ENCODE measurements at regions not wholly inside any gene's neighbourhood (a gene's known extent, or its start where the extent isn't known, plus 50 kb on each side); places are given as distances from the start of the nearest gene placed in this dataset.
"Not testable (repeated sequence)": the region's sequence is repeated elsewhere in the genome, so short reads cannot be mapped to it uniquely, and the experiment has no call there.

DNA sequence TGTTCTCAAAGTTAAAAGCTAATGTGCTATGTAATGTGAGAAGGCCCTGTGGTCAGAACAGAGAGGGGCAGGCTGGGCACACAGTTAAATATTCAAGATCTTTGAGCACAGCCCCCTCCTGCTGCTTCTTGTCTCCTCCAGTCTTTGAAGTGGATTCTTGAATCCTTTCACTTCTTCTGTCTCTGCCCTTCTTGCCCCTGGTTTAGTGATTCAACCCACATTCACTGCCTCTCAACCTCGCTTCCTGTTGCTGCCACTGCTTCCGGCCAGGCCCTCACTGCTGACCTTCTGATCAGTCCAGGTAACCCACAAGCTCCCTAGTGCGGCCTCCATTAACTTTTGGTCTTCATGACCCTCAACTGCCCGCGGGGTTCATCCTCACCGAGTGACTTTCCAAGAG, 417.3 kb upstream of the NOX3 start:
- Mint-ChIP-seq H3K4me1 (peaks cover 0 to 13% of the 10 kb centered on the region in 2 donors), H3K4me3 (peak overlapping the region in 2 of 5 donors; percentile 8 to 23), H3K27ac (no peak overlapping the region), H3K9me3 (peaks cover 0 to 3% (median 0%) of the 10 kb centered on the region in 6 donors), H3K36me3 (no peaks in the 10 kb centered on the region), H3K27me3 (ENCODE audit: low read depth in 3 of 3) (peaks cover 0 to 6% (median 2%) of the 10 kb centered on the region in 3 donors)
- peak in 2 of 3 donors; percentile 0 to 2 for DNase-seq

GRCh38 chr6:155867682-155868081, 412.0 kb upstream of the NOX3 start:
- Mint-ChIP-seq H3K9me3 (peaks cover 0 to 7% (median 3%) of the 10 kb centered on the region in 6 donors), H3K4me3 (no peak overlapping the region), H3K36me3 (no peaks in the 10 kb centered on the region), H3K4me1 (peaks cover 0 to 5% of the 10 kb centered on the region in 2 donors), H3K27me3 (ENCODE audit: low read depth in 3 of 3) (peaks cover 0 to 6% (median 2%) of the 10 kb centered on the region in 3 donors), H3K27ac (no peak overlapping the region)
- no peak for DNase-seq

GRCh38 chr6:155866676-155867390, 411.2 kb upstream of the NOX3 start:
- not testable (repeated sequence) for H3K36me3 Mint-ChIP-seq; H3K27ac Mint-ChIP-seq; H3K9me3 Mint-ChIP-seq; DNase-seq; H3K4me1 Mint-ChIP-seq; H3K27me3 Mint-ChIP-seq (ENCODE audit: low read depth in 3 of 3); H3K4me3 Mint-ChIP-seq

- Mint-ChIP-seq H3K4me1 (no peaks in the 10 kb centered on the region), H3K27me3 (ENCODE audit: low read depth in 3 of 3) (peaks cover 0 to 5% (median 0%) of the 10 kb centered on the region in 3 donors), H3K9me3 (peaks cover 0 to 21% (median 7%) of the 10 kb centered on the region in 6 donors), H3K4me3 (no peak overlapping the region), H3K27ac (no peak overlapping the region), H3K36me3 (peaks cover 0 to 5% (median 0%) of the 10 kb centered on the region in 3 donors)
- DNase-seq: no peak
These were observed 406.2 kb upstream of the NOX3 start for GRCh38 chr6:155861821-155862220.

GRCh38 chr6:155858906-155859305, 403.3 kb upstream of the NOX3 start:
- not testable (repeated sequence) for H3K27ac Mint-ChIP-seq; H3K4me3 Mint-ChIP-seq; H3K27me3 Mint-ChIP-seq (ENCODE audit: low read depth in 3 of 3); H3K4me1 Mint-ChIP-seq; DNase-seq; H3K36me3 Mint-ChIP-seq
- peaks cover 0 to 21% (median 5%) of the 10 kb centered on the region in 6 donors for H3K9me3 Mint-ChIP-seq

GRCh38 chr6:155854787-155855186, 399.1 kb upstream of the NOX3 start:
- no peak overlapping the region for H3K4me3 Mint-ChIP-seq
- peaks cover 0 to 2% (median 0%) of the 10 kb centered on the region in 3 donors for H3K27me3 Mint-ChIP-seq (ENCODE audit: low read depth in 3 of 3)
- H3K27ac Mint-ChIP-seq: no peak overlapping the region
- H3K9me3 Mint-ChIP-seq: peaks cover 0 to 9% (median 2%) of the 10 kb centered on the region in 6 donors
- H3K4me1 Mint-ChIP-seq: no peaks in the 10 kb centered on the region
- H3K36me3 Mint-ChIP-seq: peaks cover 0 to 5% (median 0%) of the 10 kb centered on the region in 3 donors
- DNase-seq: no peak

DNA sequence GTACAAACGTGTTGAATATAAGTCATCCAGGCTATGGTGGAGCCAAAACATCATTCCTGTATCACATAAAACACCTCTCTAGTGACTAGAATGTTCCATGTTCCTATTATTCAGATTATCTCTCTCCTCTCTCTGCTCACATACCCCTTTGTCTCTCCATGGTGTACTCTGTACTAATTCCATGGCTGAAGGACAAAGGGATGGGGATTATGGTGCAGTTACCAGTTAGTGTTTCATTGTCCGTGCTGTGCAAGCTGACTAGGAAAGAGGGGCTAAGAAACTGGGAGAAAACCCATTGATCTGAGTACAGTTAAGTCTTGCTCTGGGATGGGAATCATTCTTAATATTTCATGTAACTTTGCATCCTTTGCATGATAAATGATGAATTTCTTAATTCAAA, 397.4 kb upstream of the NOX3 start:
- no peak for DNase-seq
- Mint-ChIP-seq H3K9me3 (peaks cover 0 to 2% (median 0%) of the 10 kb centered on the region in 6 donors), H3K27me3 (ENCODE audit: low read depth in 3 of 3) (peaks cover 0 to 2% (median 0%) of the 10 kb centered on the region in 3 donors), H3K27ac (no peak overlapping the region), H3K4me3 (no peak overlapping the region), H3K36me3 (no peaks in the 10 kb centered on the region), H3K4me1 (no peaks in the 10 kb centered on the region)

GRCh38 chr6:155850408-155850841, 394.8 kb upstream of the NOX3 start:
- H3K27me3 Mint-ChIP-seq (ENCODE audit: low read depth in 3 of 3): no peaks in the 10 kb centered on the region
- H3K36me3 Mint-ChIP-seq: no peaks in the 10 kb centered on the region
- no peak overlapping the region for H3K27ac Mint-ChIP-seq
- H3K9me3 Mint-ChIP-seq: peaks cover 0 to 5% (median 1%) of the 10 kb centered on the region in 6 donors
- H3K4me1 Mint-ChIP-seq: no peaks in the 10 kb centered on the region
- no peak for DNase-seq
- H3K4me3 Mint-ChIP-seq: no peak overlapping the region

DNA sequence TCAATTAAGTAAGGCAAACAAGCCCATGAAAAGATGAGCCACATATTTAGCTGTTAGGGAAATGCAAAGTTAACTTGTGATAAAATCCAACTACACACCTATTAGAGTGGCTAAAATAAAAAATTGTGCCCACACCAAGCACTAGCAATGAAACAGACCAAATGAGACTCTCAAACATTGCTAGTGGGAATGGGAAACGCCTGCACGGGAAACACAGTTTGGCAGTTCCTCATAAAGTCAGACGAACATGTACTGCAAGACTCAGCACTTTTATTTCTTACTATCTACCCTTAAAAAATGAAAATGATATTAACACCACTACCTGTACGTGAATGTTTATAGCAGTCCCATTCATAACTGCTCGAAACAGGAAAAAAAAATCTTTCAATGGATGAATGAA, 392.1 kb upstream of the NOX3 start:
- Mint-ChIP-seq H3K27ac (no peak overlapping the region), H3K27me3 (ENCODE audit: low read depth in 3 of 3) (peaks cover 0 to 1% (median 0%) of the 10 kb centered on the region in 3 donors), H3K4me1 (no peaks in the 10 kb centered on the region), H3K9me3 (peaks cover 2 to 11% (median 6%) of the 10 kb centered on the region in 6 donors), H3K4me3 (no peak overlapping the region), H3K36me3 (no peaks in the 10 kb centered on the region)
- DNase-seq: no peak

DNA sequence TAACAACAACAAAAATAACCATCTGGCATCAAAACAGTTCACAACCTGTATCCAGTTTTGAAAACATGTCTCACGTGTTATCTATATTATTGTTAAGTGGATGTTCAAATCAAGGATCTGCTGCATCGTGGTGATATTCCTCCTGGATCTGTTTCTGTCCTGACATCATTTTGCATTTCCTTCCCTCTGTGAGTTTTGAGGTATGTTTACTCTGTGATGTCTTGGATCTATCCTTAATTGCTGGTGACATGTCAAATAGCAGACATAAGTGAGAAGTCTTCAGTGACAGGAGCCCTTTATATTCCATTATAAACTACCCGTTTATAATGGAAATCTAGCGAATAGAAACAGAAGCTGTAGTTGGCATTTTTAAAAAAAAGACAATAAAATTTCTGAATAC, 381.8 kb upstream of the NOX3 start:
- Mint-ChIP-seq H3K27me3 (ENCODE audit: low read depth in 3 of 3) (peaks cover 0 to 2% (median 0%) of the 10 kb centered on the region in 3 donors), H3K4me3 (no peak overlapping the region), H3K4me1 (no peaks in the 10 kb centered on the region), H3K27ac (no peak overlapping the region), H3K9me3 (peaks cover 0 to 9% (median 2%) of the 10 kb centered on the region in 6 donors), H3K36me3 (no peaks in the 10 kb centered on the region)
- DNase-seq: no peak

DNA sequence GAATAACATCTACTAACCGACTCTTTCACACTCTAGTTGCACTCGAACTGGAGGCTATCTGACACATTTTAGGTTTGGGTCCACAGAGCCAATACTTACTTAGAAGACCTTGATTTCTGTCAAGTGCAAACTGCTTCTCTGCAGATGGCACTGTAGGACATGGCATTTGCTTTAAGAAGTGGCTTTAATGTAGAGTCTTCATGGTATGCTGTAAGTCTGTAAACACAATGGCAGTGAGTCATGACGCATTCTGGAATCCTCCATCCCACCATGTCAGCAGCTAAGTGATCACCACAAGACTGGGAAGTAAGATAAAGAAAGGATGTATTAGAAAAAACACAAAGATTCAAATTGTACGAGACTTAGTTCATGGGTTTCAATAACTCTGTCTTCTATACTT, 377.0 kb upstream of the NOX3 start:
- no peaks in the 10 kb centered on the region for H3K4me1 Mint-ChIP-seq
- H3K9me3 Mint-ChIP-seq: peaks cover 0 to 2% (median 0%) of the 10 kb centered on the region in 6 donors
- no peak overlapping the region for H3K27ac Mint-ChIP-seq

GRCh38 chr6:155830531-155830930, 374.9 kb upstream of the NOX3 start:
- H3K27ac Mint-ChIP-seq: no peak overlapping the region
- H3K4me3 Mint-ChIP-seq: no peak overlapping the region
- H3K9me3 Mint-ChIP-seq: peaks cover 0 to 2% (median 0%) of the 10 kb centered on the region in 6 donors

More for the DNA sequence above, 377.0 kb upstream of the NOX3 start:
- no peak for DNase-seq
- no peaks in the 10 kb centered on the region for H3K27me3 Mint-ChIP-seq (ENCODE audit: low read depth in 3 of 3)
- H3K4me3 Mint-ChIP-seq: no peak overlapping the region
- no peaks in the 10 kb centered on the region for H3K36me3 Mint-ChIP-seq

GRCh38 chr6:155829646-155830045, 374.0 kb upstream of the NOX3 start:
- DNase-seq: no peak
- no peak overlapping the region for H3K4me3 Mint-ChIP-seq
- no peaks in the 10 kb centered on the region for H3K27me3 Mint-ChIP-seq (ENCODE audit: low read depth in 3 of 3)
- H3K27ac Mint-ChIP-seq: no peak overlapping the region
- no peaks in the 10 kb centered on the region for H3K4me1 Mint-ChIP-seq
- no peaks in the 10 kb centered on the region for H3K36me3 Mint-ChIP-seq
- H3K9me3 Mint-ChIP-seq: peaks cover 0 to 2% (median 0%) of the 10 kb centered on the region in 6 donors

More at GRCh38 chr6:155830531-155830930, 374.9 kb upstream of the NOX3 start:
- Mint-ChIP-seq H3K36me3 (no peaks in the 10 kb centered on the region), H3K4me1 (no peaks in the 10 kb centered on the region), H3K27me3 (ENCODE audit: low read depth in 3 of 3) (no peaks in the 10 kb centered on the region)
- no peak for DNase-seq

DNA sequence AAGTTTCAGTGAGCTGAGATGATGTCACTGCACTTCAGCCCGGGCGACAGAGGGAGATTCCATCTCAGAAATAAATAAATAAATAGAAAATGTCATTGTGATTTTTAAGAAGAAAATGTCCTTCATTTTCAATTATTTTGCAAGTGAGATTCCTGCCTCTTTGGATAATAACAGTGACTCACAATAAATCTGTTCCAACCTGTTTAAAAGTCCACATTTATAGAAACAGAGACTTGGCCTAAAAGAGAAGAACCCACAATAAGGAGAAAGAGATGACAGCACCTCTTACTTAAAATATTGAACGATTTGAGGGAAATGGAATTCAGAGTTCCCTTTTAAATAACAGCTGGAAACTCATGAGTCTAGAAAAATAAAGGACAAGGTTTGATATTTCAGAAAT, 373.4 kb upstream of the NOX3 start:
- DNase-seq: no peak
- peaks cover 0 to 2% (median 0%) of the 10 kb centered on the region in 6 donors for H3K9me3 Mint-ChIP-seq
- H3K4me3 Mint-ChIP-seq: no peak overlapping the region
- no peaks in the 10 kb centered on the region for H3K4me1 Mint-ChIP-seq
- H3K27ac Mint-ChIP-seq: no peak overlapping the region
- no peaks in the 10 kb centered on the region for H3K27me3 Mint-ChIP-seq (ENCODE audit: low read depth in 3 of 3)
- no peaks in the 10 kb centered on the region for H3K36me3 Mint-ChIP-seq

- no peak overlapping the region for H3K27ac Mint-ChIP-seq
- H3K9me3 Mint-ChIP-seq: peaks cover 0 to 2% (median 0%) of the 10 kb centered on the region in 6 donors
- peaks cover 0 to 4% (median 0%) of the 10 kb centered on the region in 3 donors for H3K27me3 Mint-ChIP-seq (ENCODE audit: low read depth in 3 of 3)
- no peaks in the 10 kb centered on the region for H3K36me3 Mint-ChIP-seq
- no peak overlapping the region for H3K4me3 Mint-ChIP-seq
- DNase-seq: no peak
- H3K4me1 Mint-ChIP-seq: no peaks in the 10 kb centered on the region
These were observed 363.1 kb upstream of the NOX3 start for GRCh38 chr6:155818698-155819097.
